GM13976 (cell line): ENCODE measurements at regions not wholly inside any gene's neighbourhood (a gene's known extent, or its start where the extent isn't known, plus 50 kb on each side); places are given as distances from the start of the nearest gene placed in this dataset.

Experiments
- DNase-seq: peaks from one replicate; pipeline ENCODE4 v3.0.0; 2012; ENCODE audit warnings: low spot score
- CTCF ChIP-seq: IDR thresholded peaks from 2 replicates; pipeline ENCODE4 v1.5.1; 2012; ENCODE audit warnings: borderline replicate concordance, mild to moderate bottlenecking; ENCODE audit not compliant: insufficient read depth; ENCODE audit errors: extremely low read depth, missing control alignments, control extremely low read depth
- in situ Hi-C: fragments of 300-500 bp; cut with MboI; formaldehyde crosslinking; loops from one replicate; pipeline ENCODE4 v1.12.0; 2022; ENCODE audit warnings: low sequenced_read_pairs, mixed read lengths, inconsistent platforms; ENCODE audit not compliant: unreplicated experiment

DNA sequence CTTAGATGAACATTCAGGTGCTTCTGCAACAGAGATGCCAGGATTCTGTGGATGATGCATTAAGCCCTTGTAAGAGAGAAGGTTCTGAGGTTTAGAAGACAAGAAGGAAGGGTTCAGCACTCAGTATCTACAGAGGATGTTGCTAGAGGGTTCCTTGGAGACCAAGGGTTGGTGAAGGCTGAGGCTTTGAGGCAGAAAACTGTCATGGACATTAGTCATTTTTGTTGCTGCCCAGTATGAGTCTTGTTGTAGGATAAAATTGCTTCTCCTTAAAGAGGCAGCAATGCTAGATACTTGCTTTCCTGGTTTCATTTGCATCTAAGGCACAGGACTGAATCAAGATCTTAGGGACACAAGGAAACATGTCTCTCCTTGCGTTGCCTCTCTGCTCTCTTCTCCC is 319.4 kb upstream of the NFIA start:
- in situ Hi-C loops, result loop anchor here (25.0 kb wide), 1 partner anchor 476 kb away; no protein-coding TSS in a partner anchor
- DNase-seq, result no peak
- TF ChIP-seq CTCF, result no peak

GRCh38 chr1:60762176-60762575 is 320.2 kb upstream of the NFIA start:
- TF ChIP-seq CTCF, result no peak
- DNase-seq, result no peak
- in situ Hi-C loops, result loop anchor here (25.0 kb wide), 1 partner anchor 475 kb away; no protein-coding TSS in a partner anchor

- no peak for DNase-seq
- in situ Hi-C loops, result loop anchor here (25.0 kb wide), 1 partner anchor 472 kb away; no protein-coding TSS in a partner anchor
These were observed 323.1 kb upstream of the NFIA start for GRCh38 chr1:60759291-60759690.

GRCh38 chr1:60757485-60757884 is 324.9 kb upstream of the NFIA start:
- in situ Hi-C loops, result loop anchor here (25.0 kb wide), 1 partner anchor 470 kb away; no protein-coding TSS in a partner anchor
- no peak for DNase-seq
- TF ChIP-seq CTCF, result no peak

More at GRCh38 chr1:60759291-60759690, 323.1 kb upstream of the NFIA start:
- no peak for TF ChIP-seq CTCF

GRCh38 chr1:60753036-60753900 is 329.1 kb upstream of the NFIA start:
- in situ Hi-C loops, result loop anchor here (25.0 kb wide), 1 partner anchor 466 kb away; no protein-coding TSS in a partner anchor
- no peak for TF ChIP-seq CTCF

DNA sequence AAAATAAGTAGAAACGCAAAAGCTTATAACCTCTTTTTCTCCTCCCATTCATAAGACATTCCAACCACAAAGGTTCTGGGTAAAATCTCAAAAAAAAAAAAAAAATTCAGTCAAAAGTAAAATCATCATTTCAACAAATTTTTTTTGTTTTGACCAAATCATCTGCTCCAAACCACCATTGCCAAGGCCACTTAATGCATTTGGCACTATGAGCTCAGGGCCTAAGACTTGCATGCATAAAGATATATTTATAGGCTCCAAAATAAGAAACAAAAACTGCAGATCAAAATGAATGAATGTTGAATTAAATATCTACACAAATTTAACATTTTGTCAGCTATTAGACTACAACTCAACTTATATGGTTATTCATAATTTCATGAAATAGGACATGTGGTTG is 331.1 kb upstream of the NFIA start:
- in situ Hi-C loops, result loop anchor here (25.0 kb wide), 1 partner anchor 464 kb away; no protein-coding TSS in a partner anchor
- no peak for DNase-seq
- no peak for TF ChIP-seq CTCF

More at GRCh38 chr1:60753036-60753900, 329.1 kb upstream of the NFIA start:
- no peak for DNase-seq
